H1 (cell line): ENCODE measurements at regions not wholly inside any gene's neighbourhood (a gene's known extent, or its start where the extent isn't known, plus 50 kb on each side); places are given as distances from the start of the nearest gene placed in this dataset.

ENCODE experiments used
- CTCF ChIA-PET: fragments of 300-600 bp; sonication (Branson Sonifier 250); formaldehyde crosslinking; loops from one replicate; lab custom pipeline; 2021; ENCODE audit not compliant: partially characterized antibody; lab: Charles Lee
- POLR2A ChIA-PET: fragments of 300-600 bp; sonication (Branson Sonifier 250); formaldehyde crosslinking; loops from one replicate; lab custom pipeline; 2021; ENCODE audit warnings: inconsistent platforms; ENCODE audit not compliant: partially characterized antibody; lab: Charles Lee
- DNase-seq, 2 experiments: peaks; one replicate each; pipeline versions ENCODE4 v3.0.0 to v3.0.0-alpha.2; 2010 to 2022; ENCODE audit warnings: low spot score in 2 of 2, low read depth in 1 of 2, mixed read lengths in 1 of 2
- FAIRE-seq: peaks from 2 replicates; lab custom pipeline; 2011; peaks lifted over from hg19 to GRCh38; lab: Jason Lieb, UNC
- H2AFZ ChIP-seq: 2 replicates; pipeline ENCODE4 v1.8.1; 2012; ENCODE audit warnings: low read length, inconsistent platforms
- H2AK5ac ChIP-seq: 2 replicates; pipeline ENCODE4 v1.6.1; 2013; ENCODE audit warnings: low read depth, low read length
- H2BK120ac ChIP-seq: replicated peaks from 2 replicates; pipeline ENCODE3; 2013; ENCODE audit warnings: low read depth, low read length, inconsistent platforms
- H2BK12ac ChIP-seq: 2 replicates; pipeline ENCODE4 v1.6.1; 2013; ENCODE audit warnings: low read depth, low read length
- H2BK15ac ChIP-seq: 2 replicates; pipeline ENCODE4 v1.6.1; 2013; ENCODE audit warnings: low read length
- H2BK20ac ChIP-seq: 2 replicates; pipeline ENCODE4 v1.6.1; 2013; ENCODE audit warnings: low read length
- H2BK5ac ChIP-seq: 2 replicates; pipeline ENCODE4 v1.6.1; 2013; ENCODE audit warnings: low read depth, low read length
- H3K14ac ChIP-seq: 2 replicates; pipeline ENCODE4 v1.6.1; 2013; ENCODE audit warnings: inconsistent platforms; ENCODE audit not compliant: insufficient read length
- H3K18ac ChIP-seq: 2 replicates; pipeline ENCODE4 v1.6.1; 2013; ENCODE audit warnings: low read length; ENCODE audit errors: extremely low read depth
- H3K23ac ChIP-seq: 2 replicates; pipeline ENCODE4 v1.6.1; 2013; ENCODE audit warnings: inconsistent platforms; ENCODE audit not compliant: insufficient read length
- H3K23me2 ChIP-seq: 2 replicates; pipeline ENCODE4 v1.6.1; 2013; ENCODE audit warnings: low read depth, low read length
- H3K27ac ChIP-seq: 2 replicates; pipeline ENCODE4 v1.6.1; 2011; ENCODE audit warnings: low read depth, low read length, inconsistent platforms
- H3K27me3 ChIP-seq, 4 experiments: replicated peaks in 1 of 4; 1 replicate in 1 of 4; 2 replicates in 3 of 4; pipeline versions ENCODE4 v1.6.1 to v1.8.1; 2011 to 2013; ENCODE audit warnings: low read length in 3 of 4, mild to moderate bottlenecking in 3 of 4, inconsistent platforms in 2 of 4, mixed read lengths in 2 of 4, moderate library complexity in 1 of 4; ENCODE audit not compliant: control insufficient read depth in 3 of 4, insufficient read depth in 3 of 4; ENCODE audit errors: extremely low read depth in 1 of 4
- H3K36me3 ChIP-seq, 4 experiments: 2 replicates each; pipeline versions ENCODE4 v1.6.1 to v1.8.1; 2011 to 2013; ENCODE audit warnings: mild to moderate bottlenecking in 4 of 4, low read length in 3 of 4, moderate library complexity in 2 of 4, control low read depth in 1 of 4, inconsistent platforms in 1 of 4; ENCODE audit not compliant: insufficient read depth in 4 of 4, control insufficient read depth in 2 of 4
- H3K4ac ChIP-seq: replicated peaks from 2 replicates; pipeline ENCODE3; 2013; ENCODE audit warnings: low read length, low read depth, mixed read lengths, inconsistent platforms; ENCODE audit not compliant: insufficient read length
- H3K4me1 ChIP-seq, 4 experiments: replicated peaks in 1 of 4; 1 replicate in 1 of 4; 2 replicates in 3 of 4; pipeline versions ENCODE4 v1.6.1 to v1.8.1; 2011 to 2013; ENCODE audit warnings: low read length in 3 of 4, inconsistent platforms in 2 of 4, mixed read lengths in 1 of 4; ENCODE audit not compliant: insufficient read depth in 4 of 4, control insufficient read depth in 3 of 4
- H3K4me2 ChIP-seq, 2 experiments: 2 replicates each; pipeline versions ENCODE4 v1.6.1 to v1.8.1; 2011 to 2013; ENCODE audit warnings: low read depth in 2 of 2, low read length in 2 of 2, control low read depth in 1 of 2, inconsistent platforms in 1 of 2, mild to moderate bottlenecking in 1 of 2; ENCODE audit not compliant: insufficient read depth in 1 of 2
- H3K4me3 ChIP-seq, 4 experiments: fragments of 200-600, 300-600 bp in 1 of 4; sonication (generic), shearing (Covaris generic), sonication (Bioruptor Twin) in 1 of 4; 2 replicates each; pipeline versions ENCODE4 v1.5.1 to v1.8.1; 2011 to 2016; ENCODE audit warnings: low read length in 4 of 4, low read depth in 3 of 4, control low read depth in 2 of 4, inconsistent platforms in 2 of 4, mild to moderate bottlenecking in 2 of 4, mixed read lengths in 1 of 4, moderate library complexity in 1 of 4; ENCODE audit not compliant: insufficient read depth in 2 of 4; ENCODE audit errors: extremely low read depth in 1 of 4
- H3K56ac ChIP-seq: replicated peaks from 2 replicates; pipeline ENCODE3; 2013; ENCODE audit warnings: low read depth, mild to moderate bottlenecking, mixed read lengths, low read length, inconsistent platforms; ENCODE audit not compliant: insufficient read length
- H3K79me1 ChIP-seq: 2 replicates; pipeline ENCODE4 v1.6.1; 2013; ENCODE audit warnings: low read depth, low read length, control low read depth
- H3K79me2 ChIP-seq, 2 experiments: 2 replicates each; pipeline versions ENCODE4 v1.6.1 to v1.8.1; 2012 to 2013; ENCODE audit warnings: low read length in 2 of 2, mild to moderate bottlenecking in 2 of 2, inconsistent platforms in 1 of 2; ENCODE audit not compliant: insufficient read depth in 2 of 2, control insufficient read depth in 1 of 2
- H3K9ac ChIP-seq, 4 experiments: replicated peaks in 1 of 4; 1 replicate in 1 of 4; 2 replicates in 3 of 4; pipeline versions ENCODE4 v1.6.1 to v1.8.1; 2011 to 2013; ENCODE audit warnings: low read depth in 3 of 4, low read length in 3 of 4, control low read depth in 2 of 4, mild to moderate bottlenecking in 2 of 4, moderate library complexity in 2 of 4, inconsistent platforms in 1 of 4; ENCODE audit errors: extremely low read depth in 1 of 4
- H3K9me3 ChIP-seq, 2 experiments: 2 replicates each; pipeline versions ENCODE4 v1.6.1 to v1.8.1; 2012 to 2013; ENCODE audit warnings: mild to moderate bottlenecking in 2 of 2, moderate library complexity in 2 of 2, control low read depth in 1 of 2, inconsistent platforms in 1 of 2, low read depth in 1 of 2, low read length in 1 of 2, mixed read lengths in 1 of 2; ENCODE audit not compliant: insufficient read depth in 2 of 2
- H4K20me1 ChIP-seq, 2 experiments: replicated peaks in 1 of 2; 2 replicates each; pipeline versions ENCODE3 to v1.8.1; 2011 to 2013; ENCODE audit warnings: inconsistent platforms in 2 of 2, low read length in 2 of 2, mild to moderate bottlenecking in 1 of 2; ENCODE audit not compliant: insufficient read depth in 2 of 2, control insufficient read depth in 1 of 2
- H4K5ac ChIP-seq: 2 replicates; pipeline ENCODE4 v1.6.1; 2013; ENCODE audit warnings: low read length, low read depth, mixed read lengths, inconsistent platforms; ENCODE audit not compliant: insufficient read length
- H4K8ac ChIP-seq: 2 replicates; pipeline ENCODE4 v1.8.0; 2013; ENCODE audit warnings: mild to moderate bottlenecking, moderate library complexity, low read length, inconsistent platforms; ENCODE audit not compliant: insufficient read depth; ENCODE audit errors: extremely low read depth
- H4K91ac ChIP-seq: replicated peaks from 2 replicates; pipeline ENCODE3; 2013; ENCODE audit warnings: low read length, mixed read lengths, inconsistent platforms; ENCODE audit not compliant: insufficient read length
- BACH1 ChIP-seq: IDR thresholded peaks from 2 replicates; pipeline ENCODE4 v1.6.1; 2012; ENCODE audit warnings: low read length, improper control_type of control experiment
- BRCA1 ChIP-seq: IDR thresholded peaks from 2 replicates; pipeline ENCODE4 v1.6.1; 2012; ENCODE audit warnings: low read depth, low read length, improper control_type of control experiment
- CHD1 ChIP-seq: IDR thresholded peaks from 2 replicates; pipeline ENCODE4 v1.6.1; 2012; ENCODE audit warnings: low read depth, low read length, improper control_type of control experiment
- JUND ChIP-seq: IDR thresholded peaks from 2 replicates; pipeline ENCODE4 v1.6.1; 2011; ENCODE audit warnings: mild to moderate bottlenecking, improper control_type of control experiment, low read length
- KDM4A ChIP-seq: IDR thresholded peaks from one replicate; pipeline ENCODE4 v1.7.1; 2012; ENCODE audit warnings: low read depth, mild to moderate bottlenecking, moderate library complexity, low read length, inconsistent platforms; ENCODE audit not compliant: severe bottlenecking
- KDM5A ChIP-seq: fragments of 200-600 bp; IDR thresholded peaks from 2 replicates; pipeline ENCODE4 v1.7.1; 2012; ENCODE audit warnings: mild to moderate bottlenecking, low read length, inconsistent platforms, mixed read lengths
- NANOG ChIP-seq: IDR thresholded peaks from 2 replicates; pipeline ENCODE4 v1.6.1; 2011; ENCODE audit warnings: low read length, low read depth, mild to moderate bottlenecking, inconsistent platforms; ENCODE audit not compliant: insufficient read depth, poor library complexity, severe bottlenecking
- PHF8 ChIP-seq: fragments of 200-600 bp; sonication (generic); conservative IDR thresholded peaks from 2 replicates; pipeline ENCODE4 v1.7.1; 2012; ENCODE audit warnings: low read depth, mild to moderate bottlenecking, inconsistent platforms, low read length, moderate library complexity
- POU5F1 ChIP-seq: IDR thresholded peaks from 2 replicates; pipeline ENCODE4 v1.6.1; 2011; ENCODE audit warnings: low read depth, mild to moderate bottlenecking, low read length, moderate library complexity
- RAD21 ChIP-seq, 2 experiments: IDR thresholded peaks in 1 of 2; conservative IDR thresholded peaks in 1 of 2; 2 replicates each; pipeline ENCODE4 v1.6.1; 2011; ENCODE audit warnings: low read depth in 2 of 2, low read length in 2 of 2, improper control_type of control experiment in 1 of 2, inconsistent platforms in 1 of 2, mild to moderate bottlenecking in 1 of 2, moderate library complexity in 1 of 2
- RFX5 ChIP-seq: IDR thresholded peaks from 2 replicates; pipeline ENCODE4 v1.6.1; 2011; ENCODE audit warnings: low read depth, low read length, improper control_type of control experiment, borderline replicate concordance
- SIRT6 ChIP-seq: IDR thresholded peaks from one replicate; pipeline ENCODE4 v1.7.1; 2012; ENCODE audit warnings: low read length, inconsistent platforms
- SP1 ChIP-seq: IDR thresholded peaks from 2 replicates; pipeline ENCODE4 v1.6.1; 2011; ENCODE audit warnings: low read depth, low read length
- SRF ChIP-seq: IDR thresholded peaks from 2 replicates; pipeline ENCODE4 v1.6.1; 2011; ENCODE audit warnings: mild to moderate bottlenecking, low read depth, low read length, moderate library complexity
- ZNF274 ChIP-seq: IDR thresholded peaks from 2 replicates; pipeline ENCODE4 v1.7.0; 2012; ENCODE audit warnings: low read length, borderline replicate concordance; ENCODE audit errors: extremely low read depth
- WGBS, 2 experiments: shearing (Covaris generic) in 1 of 2; methylation state at CpG; one replicate each; pipeline versions ENCODE4 v1.1.6 to v1.1.7; 2013 to 2015; ENCODE audit warnings: low lambda C conversion rate in 2 of 2, mixed read lengths in 2 of 2, inconsistent platforms in 1 of 2, low coverage in 1 of 2, missing lambda C conversion rate in 1 of 2; ENCODE audit not compliant: insufficient replicate concordance in 2 of 2, insufficient coverage in 1 of 2, insufficient read length in 1 of 2; ENCODE audit errors: extremely low coverage in 1 of 2, missing lambda C conversion rate in 1 of 2; 5-methylcytosine and 5-hydroxymethylcytosine counted together

DNA sequence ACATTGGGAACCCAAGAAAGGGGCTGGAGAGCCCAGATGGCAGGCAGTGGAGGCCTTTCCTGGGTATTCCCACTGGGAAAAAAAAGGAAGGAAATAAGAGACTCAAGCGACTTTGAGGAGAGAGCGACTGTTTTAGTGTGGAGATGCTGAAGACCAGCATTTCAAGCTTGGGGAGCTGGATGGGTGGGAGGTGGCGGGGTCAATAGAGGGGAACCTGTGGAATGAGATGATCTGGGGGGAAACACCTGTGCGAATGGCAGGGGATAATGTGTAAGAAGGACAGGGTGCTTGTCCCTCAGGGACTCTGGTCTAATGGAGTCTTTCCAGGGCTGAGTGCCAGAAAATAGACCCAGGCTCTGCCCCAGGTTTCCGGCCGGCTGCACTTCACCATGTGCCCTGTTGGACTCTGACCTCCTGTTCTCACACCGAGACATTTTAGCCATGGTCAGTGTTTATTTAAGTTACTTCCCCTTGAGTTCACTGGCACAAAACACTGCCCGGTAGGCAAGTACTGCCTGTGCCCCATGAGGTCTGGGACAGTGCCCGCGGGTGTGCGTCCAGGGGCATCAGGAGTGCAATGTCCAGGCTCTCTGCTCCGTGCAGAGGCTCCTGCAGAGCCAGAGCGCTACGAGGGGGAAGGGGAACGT lies 50.4 kb upstream of the NKX2-2 start:
- ChIA-PET POLR2A (no interaction called here), CTCF (no interaction called here)
- H3K23ac ChIP-seq, result no peak overlapping the region
- no peaks in the 10 kb centered on the region for H3K79me2 ChIP-seq
- DNase-seq, result no peak
- no peak overlapping the region for H2BK15ac ChIP-seq
- no peak overlapping the region for H3K56ac ChIP-seq
- H3K23me2 ChIP-seq, result no peaks in the 10 kb centered on the region
- H3K27me3 ChIP-seq, result no peaks in the 10 kb centered on the region
- FAIRE-seq, result no peak
- WGBS, 2 experiments, result 86% methylated on average over 15 of the region's 15 CpGs; no CpG with 5 or more reads in 1 of the 2 experiments
- H3K9ac ChIP-seq, result no peak overlapping the region
- no peak overlapping the region for H2AK5ac ChIP-seq
- no peaks in the 10 kb centered on the region for H3K36me3 ChIP-seq
- no peaks in the 10 kb centered on the region for H3K4me1 ChIP-seq
- no peaks in the 10 kb centered on the region for H3K79me1 ChIP-seq
- H2AFZ ChIP-seq, result no peak overlapping the region
- no peak overlapping the region for H3K4me3 ChIP-seq
- H4K5ac ChIP-seq, result no peak overlapping the region
- H4K8ac ChIP-seq, result no peak overlapping the region
- no peak overlapping the region for H2BK5ac ChIP-seq
- no peaks in the 10 kb centered on the region for H3K9me3 ChIP-seq
- no peak overlapping the region for H3K18ac ChIP-seq
- no peak overlapping the region for H2BK20ac ChIP-seq
- no peak overlapping the region for H4K91ac ChIP-seq
- H3K27ac ChIP-seq, result no peak overlapping the region
- H3K14ac ChIP-seq, result no peak overlapping the region
- H4K20me1 ChIP-seq, result no peaks in the 10 kb centered on the region
- no peak overlapping the region for H3K4me2 ChIP-seq
- peak overlapping the region; percentile 9; the same call in 1 of the 2 replicates for H2BK12ac ChIP-seq
- no peak overlapping the region for H3K4ac ChIP-seq
- H2BK120ac ChIP-seq, result no peak overlapping the region
- TF ChIP-seq CHD1 (no peak), PHF8 (no peak), JUND (no peak), POU5F1 (no peak), KDM5A (no peak), SIRT6 (no peak), BACH1 (no peak), SRF (no peak), RAD21 (IDR thresholded peaks at IDR 0.05 in 1 of 2, conservative IDR thresholded peaks at IDR 0.05 in 1 of 2; ENCODE audit: low read depth in 2 of 2, low read length in 2 of 2) (no peak), KDM4A (no peak), ZNF274 (no peak), NANOG (no peak), SP1 (no peak), RFX5 (no peak), BRCA1 (no peak)
